Stromal cell of bone marrow (primary cell): ENCODE measurements at regions not wholly inside any gene's neighbourhood (a gene's known extent, or its start where the extent isn't known, plus 50 kb on each side); places are given as distances from the start of the nearest gene placed in this dataset.
"Not testable (repeated sequence)": the region's sequence is repeated elsewhere in the genome, so short reads cannot be mapped to it uniquely, and the experiment has no call there.

ENCODE experiments used
- DNase-seq: peaks from one replicate; pipeline ENCODE4 v3.0.0-alpha.2; 2012; ENCODE audit warnings: low read depth

- DNase-seq: no peak
Observed at GRCh38 chr3:110685630-110686029, 386.0 kb upstream of the NECTIN3 start.

- DNase-seq: no peak
Observed at GRCh38 chr3:110686701-110687100, 384.9 kb upstream of the NECTIN3 start.

- no peak for DNase-seq
Observed at GRCh38 chr3:110687138-110687537, 384.5 kb upstream of the NECTIN3 start.

GRCh38 chr3:110697961-110698360 is 373.7 kb upstream of the NECTIN3 start:
- DNase-seq: no peak

GRCh38 chr3:110704332-110704731 is 367.3 kb upstream of the NECTIN3 start:
- not testable (repeated sequence) for DNase-seq

GRCh38 chr3:110708156-110708555 is 363.5 kb upstream of the NECTIN3 start:
- DNase-seq: no peak

GRCh38 chr3:110710156-110710555 is 361.5 kb upstream of the NECTIN3 start:
- DNase-seq: no peak

- DNase-seq: no peak
Observed at GRCh38 chr3:110710603-110711002, 361.0 kb upstream of the NECTIN3 start.

- DNase-seq: no peak
Observed at GRCh38 chr3:110711130-110711832, 360.3 kb upstream of the NECTIN3 start.

GRCh38 chr3:110711851-110712516 is 359.6 kb upstream of the NECTIN3 start:
- DNase-seq: no peak

GRCh38 chr3:110727056-110727455 is 344.6 kb upstream of the NECTIN3 start:
- no peak for DNase-seq

- no peak for DNase-seq
Observed at GRCh38 chr3:110731148-110731547, 340.5 kb upstream of the NECTIN3 start.

GRCh38 chr3:110732420-110732819 is 339.2 kb upstream of the NECTIN3 start:
- DNase-seq: no peak

GRCh38 chr3:110733045-110733444 is 338.6 kb upstream of the NECTIN3 start:
- no peak for DNase-seq

- DNase-seq: no peak
Observed at GRCh38 chr3:110734524-110734923, 337.1 kb upstream of the NECTIN3 start.

GRCh38 chr3:110736332-110736731 is 335.3 kb upstream of the NECTIN3 start:
- no peak for DNase-seq

- DNase-seq: no peak
Observed at GRCh38 chr3:110738531-110738930, 333.1 kb upstream of the NECTIN3 start.

- DNase-seq: no peak
Observed at GRCh38 chr3:110741891-110742290, 329.7 kb upstream of the NECTIN3 start.

GRCh38 chr3:110743202-110743601 is 328.4 kb upstream of the NECTIN3 start:
- no peak for DNase-seq

- no peak for DNase-seq
Observed at GRCh38 chr3:110743984-110744383, 327.6 kb upstream of the NECTIN3 start.

- no peak for DNase-seq
Observed at GRCh38 chr3:110744723-110745122, 326.9 kb upstream of the NECTIN3 start.

GRCh38 chr3:110749006-110749405 is 322.6 kb upstream of the NECTIN3 start:
- DNase-seq: no peak

GRCh38 chr3:110750201-110750600 is 321.4 kb upstream of the NECTIN3 start:
- DNase-seq: no peak

- DNase-seq: no peak
Observed at GRCh38 chr3:110752307-110752706, 319.3 kb upstream of the NECTIN3 start.
